B cell (primary cell): ENCODE measurements at regions not wholly inside any gene's neighbourhood (a gene's known extent, or its start where the extent isn't known, plus 50 kb on each side); places are given as distances from the start of the nearest gene placed in this dataset.

Experiments used
- ATAC-seq: fragments of 200-7000 bp; cut with Tn5 transposase; one replicate; pipeline ENCODE4 v1.10.0; 2021; ENCODE audit warnings: low read depth, mild to moderate bottlenecking, moderate number of reproducible peaks, moderate library complexity
- CTCF ChIA-PET: fragments of 350-600 bp; sonication (Branson Sonifier 250); formaldehyde crosslinking; loops from one replicate; lab custom pipeline; 2021; ENCODE audit warnings: antibody characterized with exemption, inconsistent platforms; lab: Charles Lee
- POLR2A ChIA-PET: fragments of 350-600 bp; sonication (Branson Sonifier 250); formaldehyde crosslinking; loops from one replicate; lab custom pipeline; 2021; ENCODE audit warnings: antibody characterized with exemption; lab: Charles Lee
- DNase-seq: peaks from one replicate; pipeline ENCODE4 v3.0.0; 2013
- H2AFZ ChIP-seq: 2 replicates; pipeline ENCODE4 v1.6.1; 2012; ENCODE audit warnings: mild to moderate bottlenecking, low read depth, low read length; ENCODE audit not compliant: insufficient read depth, poor library complexity, severe bottlenecking
- H3K27ac ChIP-seq, 2 donors: 1 replicate in 1 of 2; 2 replicates in 1 of 2; pipeline ENCODE4 v1.5.1; 2012 to 2013; ENCODE audit warnings: low read length in 2 of 2, mild to moderate bottlenecking in 2 of 2, moderate library complexity in 1 of 2
- H3K27me3 ChIP-seq, 4 experiments: fragments of 200-600 bp in 1 of 4; sonication (generic) in 1 of 4; replicated peaks in 1 of 4; 1 replicate in 2 of 4; 2 replicates in 2 of 4; pipeline versions ENCODE4 v1.6.1 to v1.7.0; 2013 to 2016; ENCODE audit warnings: low read length in 3 of 4, mild to moderate bottlenecking in 2 of 4, mixed read lengths in 1 of 4, moderate library complexity in 1 of 4; ENCODE audit not compliant: insufficient read depth in 4 of 4, control insufficient read depth in 3 of 4; ENCODE audit errors: control extremely low read depth in 1 of 4
- H3K36me3 ChIP-seq, 2 experiments: replicated peaks in 1 of 2; 1 replicate in 1 of 2; 2 replicates in 1 of 2; pipeline versions ENCODE4 v1.6.1 to v1.7.1; 2013; ENCODE audit warnings: low read length in 1 of 2; ENCODE audit not compliant: insufficient read depth in 2 of 2, control insufficient read depth in 1 of 2; ENCODE audit errors: control extremely low read depth in 1 of 2, extremely low read depth in 1 of 2
- H3K4me1 ChIP-seq, 2 donors: fragments of 200-600 bp in 1 of 2; sonication (generic) in 1 of 2; 1 replicate in 1 of 2; 2 replicates in 1 of 2; pipeline versions ENCODE4 v1.5.1 to v1.6.1; 2013 to 2017; ENCODE audit warnings: low read length in 2 of 2; ENCODE audit not compliant: control insufficient read depth in 2 of 2, insufficient read depth in 2 of 2
- H3K4me2 ChIP-seq: replicated peaks from 2 replicates; pipeline ENCODE3; 2012; ENCODE audit warnings: mild to moderate bottlenecking, low read depth, low read length; ENCODE audit not compliant: poor library complexity, severe bottlenecking
- H3K4me3 ChIP-seq, 5 experiments: fragments of 200-600 bp in 1 of 5; sonication (generic) in 1 of 5; 1 replicate in 3 of 5; 2 replicates in 2 of 5; pipeline versions ENCODE4 v1.5.1 to v1.7.0; 2011 to 2016; ENCODE audit warnings: low read length in 4 of 5, mild to moderate bottlenecking in 4 of 5, low read depth in 2 of 5, control low read depth in 1 of 5, moderate library complexity in 1 of 5; ENCODE audit not compliant: insufficient read depth in 1 of 5; ENCODE audit errors: control extremely low read depth in 1 of 5, extremely low read depth in 1 of 5
- H3K79me2 ChIP-seq: fragments of 200-600 bp; sonication (generic); one replicate; pipeline ENCODE4 v1.6.0; 2016; ENCODE audit warnings: low read length; ENCODE audit not compliant: control insufficient read depth, insufficient read depth
- H3K9ac ChIP-seq: fragments of 200-600 bp; sonication (generic); 2 replicates; pipeline ENCODE4 v1.6.1; 2017; ENCODE audit warnings: mild to moderate bottlenecking, low read length, moderate library complexity
- H3K9me3 ChIP-seq, 3 donors: one replicate each; pipeline versions ENCODE4 v1.6.1 to v1.7.1; 2013; ENCODE audit warnings: low read length in 2 of 3; ENCODE audit not compliant: control insufficient read depth in 2 of 3, insufficient read depth in 1 of 3; ENCODE audit errors: control extremely low read depth in 1 of 3
- H4K20me1 ChIP-seq: 2 replicates; pipeline ENCODE4 v1.6.0; 2012; ENCODE audit warnings: mild to moderate bottlenecking, low read length; ENCODE audit not compliant: insufficient read depth, control insufficient read depth, poor library complexity, severe bottlenecking
- H3K27ac Mint-ChIP-seq: one replicate; pipeline ENCODE4 v1.8.0; 2021; ENCODE audit warnings: mixed read lengths
- H3K27me3 Mint-ChIP-seq: one replicate; pipeline ENCODE4 v1.8.0; 2021; ENCODE audit warnings: mixed read lengths
- H3K4me1 Mint-ChIP-seq: one replicate; pipeline ENCODE4 v1.8.0; 2021; ENCODE audit warnings: mixed read lengths
- H3K4me3 Mint-ChIP-seq: one replicate; pipeline ENCODE4 v1.8.0; 2021; ENCODE audit warnings: mixed read lengths
- H3K9me3 Mint-ChIP-seq: one replicate; pipeline ENCODE4 v1.8.0; 2022; ENCODE audit warnings: mixed read lengths; ENCODE audit not compliant: insufficient read depth
- EZH2 ChIP-seq: IDR thresholded peaks from 2 replicates; pipeline ENCODE4 v1.6.1; 2012; ENCODE audit warnings: borderline replicate concordance, low read depth, mild to moderate bottlenecking, moderate library complexity, low read length; ENCODE audit not compliant: insufficient read depth, poor library complexity, severe bottlenecking
- WGBS: methylation state at CpG from one replicate; pipeline ENCODE4 v1.1.5; 2013; ENCODE audit warnings: missing lambda C conversion rate; ENCODE audit not compliant: insufficient coverage; 5-methylcytosine and 5-hydroxymethylcytosine counted together
- intact Hi-C: fragments of 100-400 bp; cut with micrococcal nuclease; formaldehyde crosslinking; loops from one replicate; pipeline ENCODE4 v1.10.0; 2022
- TF ChIP-seq, protein P1 (sequence below): fragments of 200-600 bp; IDR thresholded peaks from one replicate; pipeline ENCODE4 v1.8.0; 2022; ENCODE audit warnings: antibody characterized with exemption, mild to moderate bottlenecking

DNA sequence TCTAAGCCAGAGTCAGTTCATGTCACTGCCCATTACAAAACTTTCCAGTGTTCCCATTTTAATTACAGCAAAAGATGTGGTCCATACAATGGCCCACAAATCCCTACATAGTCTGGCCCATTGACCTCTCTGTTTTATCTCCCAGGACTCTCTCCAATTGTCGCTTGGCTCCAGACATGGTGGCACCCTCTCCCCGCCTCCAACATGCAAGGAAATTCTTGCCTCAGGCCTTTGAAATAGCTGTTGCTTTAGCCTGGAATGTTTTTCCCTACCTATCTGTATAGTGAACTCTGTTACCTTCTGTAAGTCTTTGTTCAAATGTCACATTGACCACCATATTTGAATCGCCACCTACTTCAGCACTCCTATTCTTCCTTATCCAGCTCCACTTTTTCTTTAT is 377.3 kb upstream of the MCTP2 start:
- Histone ChIP-seq H3K9me3 (no peaks in the 10 kb centered on the region), H3K9ac (no peak overlapping the region), H2AFZ (no peak overlapping the region), H3K79me2 (no peaks in the 10 kb centered on the region), H3K27me3 (no peaks in the 10 kb centered on the region), H3K4me3 (no peak overlapping the region), H4K20me1 (no peaks in the 10 kb centered on the region), H3K4me1 (no peaks in the 10 kb centered on the region), H3K27ac (no peak overlapping the region), H3K36me3 (no peaks in the 10 kb centered on the region), H3K4me2 (no peak overlapping the region)
- no peak for ATAC-seq
- H3K9me3 Mint-ChIP-seq, result no peaks in the 10 kb centered on the region
- H3K4me3 Mint-ChIP-seq, result no peak overlapping the region
- H3K27me3 Mint-ChIP-seq, result no peaks in the 10 kb centered on the region
- intact Hi-C loops, result no loop called here
- no peak overlapping the region for H3K27ac Mint-ChIP-seq
- POLR2A ChIA-PET, result no interaction called here
- no peak for DNase-seq
- no peaks in the 10 kb centered on the region for H3K4me1 Mint-ChIP-seq
- 100% methylated on average over 2 of the region's 3 CpGs for WGBS
- CTCF ChIA-PET, result no interaction called here
- TF ChIP-seq, protein P1, sequence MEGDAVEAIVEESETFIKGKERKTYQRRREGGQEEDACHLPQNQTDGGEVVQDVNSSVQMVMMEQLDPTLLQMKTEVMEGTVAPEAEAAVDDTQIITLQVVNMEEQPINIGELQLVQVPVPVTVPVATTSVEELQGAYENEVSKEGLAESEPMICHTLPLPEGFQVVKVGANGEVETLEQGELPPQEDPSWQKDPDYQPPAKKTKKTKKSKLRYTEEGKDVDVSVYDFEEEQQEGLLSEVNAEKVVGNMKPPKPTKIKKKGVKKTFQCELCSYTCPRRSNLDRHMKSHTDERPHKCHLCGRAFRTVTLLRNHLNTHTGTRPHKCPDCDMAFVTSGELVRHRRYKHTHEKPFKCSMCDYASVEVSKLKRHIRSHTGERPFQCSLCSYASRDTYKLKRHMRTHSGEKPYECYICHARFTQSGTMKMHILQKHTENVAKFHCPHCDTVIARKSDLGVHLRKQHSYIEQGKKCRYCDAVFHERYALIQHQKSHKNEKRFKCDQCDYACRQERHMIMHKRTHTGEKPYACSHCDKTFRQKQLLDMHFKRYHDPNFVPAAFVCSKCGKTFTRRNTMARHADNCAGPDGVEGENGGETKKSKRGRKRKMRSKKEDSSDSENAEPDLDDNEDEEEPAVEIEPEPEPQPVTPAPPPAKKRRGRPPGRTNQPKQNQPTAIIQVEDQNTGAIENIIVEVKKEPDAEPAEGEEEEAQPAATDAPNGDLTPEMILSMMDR, result no peak
- TF ChIP-seq EZH2, result no peak

DNA sequence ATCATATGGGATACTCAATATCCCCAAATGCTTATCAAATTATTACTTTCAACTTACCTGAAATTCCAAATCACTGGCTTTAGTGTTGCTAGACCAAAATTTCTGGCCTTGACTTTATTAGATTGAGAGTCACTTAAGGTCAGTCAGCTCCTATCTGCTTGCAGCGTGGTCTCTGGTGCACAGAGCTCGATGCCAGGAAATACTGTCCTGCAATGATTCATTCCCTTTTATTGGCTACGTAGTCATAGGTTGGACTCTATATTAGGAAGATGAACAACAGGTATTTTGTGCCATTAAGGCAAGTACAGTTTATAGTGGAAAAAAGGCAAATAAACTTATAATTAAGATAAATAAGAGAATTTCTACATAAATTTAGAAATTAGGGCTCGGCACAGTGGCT is 378.6 kb upstream of the MCTP2 start:
- Mint-ChIP-seq H3K4me1 (no peaks in the 10 kb centered on the region), H3K4me3 (no peak overlapping the region), H3K27me3 (no peaks in the 10 kb centered on the region), H3K9me3 (no peaks in the 10 kb centered on the region), H3K27ac (no peak overlapping the region)
- TF ChIP-seq EZH2, result no peak
- TF ChIP-seq, protein P1, result no peak
- Histone ChIP-seq H3K4me3 (no peak overlapping the region), H3K4me1 (no peaks in the 10 kb centered on the region), H3K9me3 (no peaks in the 10 kb centered on the region), H3K79me2 (no peaks in the 10 kb centered on the region), H3K9ac (no peak overlapping the region), H3K36me3 (no peaks in the 10 kb centered on the region), H3K27me3 (no peaks in the 10 kb centered on the region), H2AFZ (no peak overlapping the region), H3K27ac (no peak overlapping the region), H3K4me2 (no peak overlapping the region), H4K20me1 (no peaks in the 10 kb centered on the region)
- POLR2A ChIA-PET, result no interaction called here
- CTCF ChIA-PET, result no interaction called here
- intact Hi-C loops, result no loop called here
- ATAC-seq (no peak), DNase-seq (no peak)
- 100% methylated on average over 1 of the region's 4 CpGs for WGBS
